SU-DHL-6 (cell line): ENCODE measurements at regions not wholly inside any gene's neighbourhood (a gene's known extent, or its start where the extent isn't known, plus 50 kb on each side); places are given as distances from the start of the nearest gene placed in this dataset.

Experiments used
- EZH2phosphoT487 ChIP-seq: fragments of 200-600 bp; sonication (generic), shearing (Covaris generic); conservative IDR thresholded peaks from 2 replicates; pipeline ENCODE4 v1.6.1; 2018; ENCODE audit warnings: mild to moderate bottlenecking, antibody characterized with exemption, low read length, moderate library complexity, mixed read lengths
- TF ChIP-seq, protein P1 (sequence below): fragments of 200-600 bp; sonication (generic); IDR thresholded peaks from one replicate; pipeline ENCODE4 v1.5.1; 2017; ENCODE audit warnings: antibody characterized with exemption, mild to moderate bottlenecking, low read length, moderate library complexity; ENCODE audit not compliant: insufficient read depth, poor library complexity, severe bottlenecking

DNA sequence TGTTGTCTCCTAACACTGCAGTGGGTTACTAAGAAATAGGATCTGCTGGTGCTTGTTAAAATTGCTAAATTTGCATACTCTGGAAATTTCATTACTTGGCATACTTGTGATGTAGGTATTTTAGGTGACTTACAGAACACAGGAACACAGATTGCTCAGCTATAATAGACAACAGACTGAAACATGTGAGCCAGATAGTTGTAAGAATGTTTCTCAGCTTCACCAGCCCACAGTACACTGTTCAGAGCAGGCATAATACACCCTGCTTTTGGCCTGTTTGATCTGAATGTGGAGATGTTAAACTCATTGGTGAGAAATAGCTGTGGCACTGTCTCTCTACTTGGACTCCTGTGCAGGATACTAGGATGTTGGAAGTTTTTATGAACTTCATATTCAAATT lies 275.7 kb downstream of the CSNK1G3 start:
- TF ChIP-seq, protein P1, sequence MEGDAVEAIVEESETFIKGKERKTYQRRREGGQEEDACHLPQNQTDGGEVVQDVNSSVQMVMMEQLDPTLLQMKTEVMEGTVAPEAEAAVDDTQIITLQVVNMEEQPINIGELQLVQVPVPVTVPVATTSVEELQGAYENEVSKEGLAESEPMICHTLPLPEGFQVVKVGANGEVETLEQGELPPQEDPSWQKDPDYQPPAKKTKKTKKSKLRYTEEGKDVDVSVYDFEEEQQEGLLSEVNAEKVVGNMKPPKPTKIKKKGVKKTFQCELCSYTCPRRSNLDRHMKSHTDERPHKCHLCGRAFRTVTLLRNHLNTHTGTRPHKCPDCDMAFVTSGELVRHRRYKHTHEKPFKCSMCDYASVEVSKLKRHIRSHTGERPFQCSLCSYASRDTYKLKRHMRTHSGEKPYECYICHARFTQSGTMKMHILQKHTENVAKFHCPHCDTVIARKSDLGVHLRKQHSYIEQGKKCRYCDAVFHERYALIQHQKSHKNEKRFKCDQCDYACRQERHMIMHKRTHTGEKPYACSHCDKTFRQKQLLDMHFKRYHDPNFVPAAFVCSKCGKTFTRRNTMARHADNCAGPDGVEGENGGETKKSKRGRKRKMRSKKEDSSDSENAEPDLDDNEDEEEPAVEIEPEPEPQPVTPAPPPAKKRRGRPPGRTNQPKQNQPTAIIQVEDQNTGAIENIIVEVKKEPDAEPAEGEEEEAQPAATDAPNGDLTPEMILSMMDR: no peak
- no peak for TF ChIP-seq EZH2phosphoT487
